ENCODE measurements at regions not wholly inside any gene's neighbourhood (a gene's known extent, or its start where the extent isn't known, plus 50 kb on each side); places are given as distances from the start of the nearest gene placed in this dataset.

DNA sequence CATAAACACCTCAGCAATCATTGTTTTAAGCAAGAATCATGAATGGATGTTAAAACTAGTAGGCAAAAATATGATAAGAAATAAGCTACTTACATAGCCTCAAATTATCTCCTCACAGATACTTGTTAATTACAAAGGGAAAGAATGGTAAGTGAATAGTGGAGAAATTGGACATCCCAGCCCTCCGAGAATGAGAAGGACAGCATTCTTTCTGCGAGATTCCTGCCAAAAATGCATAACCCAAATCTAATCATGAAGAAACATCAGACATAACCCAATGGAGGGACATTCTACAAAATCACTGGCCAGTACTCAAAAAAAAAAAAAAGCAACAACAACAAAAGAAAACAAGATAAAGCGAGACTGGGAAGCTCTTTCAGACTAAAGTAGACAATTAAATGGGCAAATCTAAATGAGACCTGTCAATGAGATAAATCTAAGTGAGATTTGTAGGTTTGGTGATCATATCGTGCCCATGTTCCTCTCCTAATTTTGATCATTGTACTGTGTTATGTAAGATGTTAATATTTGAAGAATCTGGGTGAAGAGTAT, 57.9 kb upstream of the GLI2 start:
- no peaks in the 10 kb centered on the region for H3K36me3 Mint-ChIP-seq (ENCODE audit: low read depth)
- H3K27ac Mint-ChIP-seq (ENCODE audit: unreplicated experiment) = no peak overlapping the region
- H3K4me1 Mint-ChIP-seq = no peaks in the 10 kb centered on the region
- DNase-seq (ENCODE audit: low read depth, low spot score) = no peak
- H3K4me3 Mint-ChIP-seq = no peak overlapping the region
- TF ChIP-seq, protein P1, sequence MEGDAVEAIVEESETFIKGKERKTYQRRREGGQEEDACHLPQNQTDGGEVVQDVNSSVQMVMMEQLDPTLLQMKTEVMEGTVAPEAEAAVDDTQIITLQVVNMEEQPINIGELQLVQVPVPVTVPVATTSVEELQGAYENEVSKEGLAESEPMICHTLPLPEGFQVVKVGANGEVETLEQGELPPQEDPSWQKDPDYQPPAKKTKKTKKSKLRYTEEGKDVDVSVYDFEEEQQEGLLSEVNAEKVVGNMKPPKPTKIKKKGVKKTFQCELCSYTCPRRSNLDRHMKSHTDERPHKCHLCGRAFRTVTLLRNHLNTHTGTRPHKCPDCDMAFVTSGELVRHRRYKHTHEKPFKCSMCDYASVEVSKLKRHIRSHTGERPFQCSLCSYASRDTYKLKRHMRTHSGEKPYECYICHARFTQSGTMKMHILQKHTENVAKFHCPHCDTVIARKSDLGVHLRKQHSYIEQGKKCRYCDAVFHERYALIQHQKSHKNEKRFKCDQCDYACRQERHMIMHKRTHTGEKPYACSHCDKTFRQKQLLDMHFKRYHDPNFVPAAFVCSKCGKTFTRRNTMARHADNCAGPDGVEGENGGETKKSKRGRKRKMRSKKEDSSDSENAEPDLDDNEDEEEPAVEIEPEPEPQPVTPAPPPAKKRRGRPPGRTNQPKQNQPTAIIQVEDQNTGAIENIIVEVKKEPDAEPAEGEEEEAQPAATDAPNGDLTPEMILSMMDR (conservative IDR thresholded peaks at IDR 0.05) = no peak
- no peaks in the 10 kb centered on the region for H3K9me3 Mint-ChIP-seq
- H3K27me3 Mint-ChIP-seq (ENCODE audit: low read depth) = peaks cover 45% of the 10 kb centered on the region

DNA sequence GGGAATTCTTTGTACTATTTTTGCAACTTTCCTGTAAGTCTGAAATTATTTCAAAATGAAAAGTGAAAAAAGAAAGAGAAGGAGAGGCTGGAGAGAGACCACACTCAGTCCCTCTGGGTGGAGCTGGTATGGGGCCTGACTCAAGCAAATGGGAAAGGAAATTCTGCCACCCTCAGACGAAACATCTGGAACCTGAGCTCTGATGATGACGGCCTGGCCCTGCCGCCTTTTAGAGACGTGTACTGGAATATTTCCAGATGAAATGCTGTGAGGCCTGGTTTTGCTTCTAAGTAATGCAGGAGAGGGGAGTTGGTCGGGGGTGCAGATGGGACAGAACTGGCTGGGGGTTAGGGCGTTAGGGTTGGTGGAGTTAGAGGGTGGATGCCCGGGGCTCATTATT, 57.4 kb upstream of the GLI2 start:
- H3K9me3 Mint-ChIP-seq = no peaks in the 10 kb centered on the region
- no peak for DNase-seq (ENCODE audit: low read depth, low spot score)
- peaks cover 50% of the 10 kb centered on the region for H3K27me3 Mint-ChIP-seq (ENCODE audit: low read depth)
- no peaks in the 10 kb centered on the region for H3K36me3 Mint-ChIP-seq (ENCODE audit: low read depth)
- H3K27ac Mint-ChIP-seq (ENCODE audit: unreplicated experiment) = no peak overlapping the region
- TF ChIP-seq, protein P1 (conservative IDR thresholded peaks at IDR 0.05) = no peak
- H3K4me1 Mint-ChIP-seq = no peaks in the 10 kb centered on the region
- no peak overlapping the region for H3K4me3 Mint-ChIP-seq

DNA sequence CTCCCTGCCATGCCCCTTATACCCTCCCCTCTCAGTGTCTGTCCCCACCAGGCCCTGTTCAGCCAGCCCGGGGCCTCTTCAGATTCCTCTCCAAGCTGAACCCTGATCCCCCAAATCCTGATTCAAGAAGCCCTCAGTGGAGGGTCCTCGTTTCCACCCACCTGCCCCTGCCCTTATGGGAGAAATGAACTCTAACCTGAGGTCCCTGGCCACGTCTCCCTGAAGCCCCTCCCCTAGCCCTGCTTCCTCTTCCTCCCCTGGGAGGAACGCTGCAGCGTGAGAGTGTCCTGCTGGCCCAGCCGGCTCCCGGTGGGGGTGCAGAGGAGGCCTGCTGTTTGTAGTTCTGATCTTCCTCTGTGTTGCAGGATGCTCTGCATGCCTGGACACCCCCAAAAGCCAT, 56.7 kb upstream of the GLI2 start:
- H3K9me3 Mint-ChIP-seq = no peaks in the 10 kb centered on the region
- TF ChIP-seq, protein P1 (conservative IDR thresholded peaks at IDR 0.05) = no peak
- H3K4me3 Mint-ChIP-seq = no peak overlapping the region
- no peak overlapping the region for H3K27ac Mint-ChIP-seq (ENCODE audit: unreplicated experiment)
- DNase-seq (ENCODE audit: low read depth, low spot score) = no peak
- H3K4me1 Mint-ChIP-seq = no peaks in the 10 kb centered on the region
- peaks cover 47% of the 10 kb centered on the region for H3K27me3 Mint-ChIP-seq (ENCODE audit: low read depth)
- no peaks in the 10 kb centered on the region for H3K36me3 Mint-ChIP-seq (ENCODE audit: low read depth)

DNA sequence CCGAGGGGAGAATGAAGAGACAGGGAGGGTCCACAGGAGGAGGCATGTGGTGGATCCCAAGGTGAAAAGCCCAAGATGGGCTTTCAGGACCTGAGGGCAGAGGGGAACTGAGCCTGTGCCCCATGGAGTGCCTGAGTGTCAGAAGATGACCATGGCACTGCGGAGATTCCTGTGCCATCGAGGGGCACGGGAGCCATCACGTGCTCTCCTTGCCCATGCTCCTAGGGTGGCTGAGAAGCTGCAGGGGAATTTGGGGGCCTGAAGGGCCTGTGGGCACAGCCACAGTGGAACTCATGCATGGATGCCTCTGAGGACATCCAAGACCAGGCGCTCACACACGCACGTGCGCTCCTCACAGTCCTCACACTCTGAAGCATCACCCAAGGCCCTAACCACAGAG, 56.1 kb upstream of the GLI2 start:
- Mint-ChIP-seq H3K9me3 (no peaks in the 10 kb centered on the region), H3K4me1 (no peaks in the 10 kb centered on the region), H3K27me3 (ENCODE audit: low read depth) (peaks cover 47% of the 10 kb centered on the region), H3K36me3 (ENCODE audit: low read depth) (no peaks in the 10 kb centered on the region), H3K4me3 (no peak overlapping the region), H3K27ac (ENCODE audit: unreplicated experiment) (no peak overlapping the region)
- no peak for DNase-seq (ENCODE audit: low read depth, low spot score)
- TF ChIP-seq, protein P1 (conservative IDR thresholded peaks at IDR 0.05) = no peak

DNA sequence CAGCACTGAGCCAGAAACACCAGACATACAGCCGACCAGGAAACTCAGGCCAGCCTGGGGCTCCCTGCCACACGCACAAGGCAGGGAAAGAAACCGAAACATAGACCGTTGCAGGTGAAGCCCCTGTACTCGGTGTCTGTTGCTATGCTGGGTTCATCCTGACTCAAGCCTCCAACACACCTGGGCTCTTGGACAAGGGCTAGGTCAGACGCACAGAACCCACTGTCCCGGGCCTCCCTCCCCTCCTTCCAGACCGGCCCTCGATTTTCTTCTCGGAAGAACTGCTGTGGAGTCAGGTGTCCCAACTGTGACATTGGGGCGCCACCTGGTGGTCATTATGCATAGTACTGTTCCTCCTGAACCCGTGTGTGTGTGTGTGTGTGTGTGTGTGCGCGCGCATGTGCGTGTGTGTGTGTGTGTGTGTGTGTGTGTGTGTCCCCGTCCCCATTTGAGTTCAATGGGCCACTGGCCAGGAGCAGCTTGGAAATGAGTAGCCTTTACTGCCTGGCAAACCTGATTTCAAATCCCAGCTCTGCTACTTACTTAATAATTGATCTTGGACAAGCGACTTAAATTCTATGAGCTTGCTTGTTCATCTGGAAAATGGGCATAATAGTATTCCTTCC, 55.4 kb upstream of the GLI2 start:
- Mint-ChIP-seq H3K9me3 (no peaks in the 10 kb centered on the region), H3K4me3 (peak overlapping the region; percentile 6), H3K27ac (ENCODE audit: unreplicated experiment) (no peak overlapping the region), H3K27me3 (ENCODE audit: low read depth) (peaks cover 42% of the 10 kb centered on the region), H3K36me3 (ENCODE audit: low read depth) (no peaks in the 10 kb centered on the region), H3K4me1 (no peaks in the 10 kb centered on the region)
- DNase-seq (ENCODE audit: low read depth, low spot score) = peak; percentile 84
- TF ChIP-seq, protein P1 (conservative IDR thresholded peaks at IDR 0.05) = peak; percentile 67

Data from neural crest cell (in vitro differentiated cells).